GM18502 (cell line): ENCODE measurements at regions not wholly inside any gene's neighbourhood (a gene's known extent, or its start where the extent isn't known, plus 50 kb on each side); places are given as distances from the start of the nearest gene placed in this dataset.

Source experiments
- ATAC-seq: cut with Tn5 transposase; IDR thresholded peaks from one replicate; pipeline ENCODE4 v1.9.1; 2021; ENCODE audit warnings: mild to moderate bottlenecking; ENCODE audit not compliant: unreplicated experiment, poor library complexity

- ATAC-seq, result no peak
Observed at GRCh38 chr4:144557404-144557803, 88.6 kb upstream of the HHIP start.

GRCh38 chr4:144562019-144562705, 83.8 kb upstream of the HHIP start:
- ATAC-seq, result no peak

GRCh38 chr4:144564358-144564757, 81.6 kb upstream of the HHIP start:
- ATAC-seq, result no peak

- ATAC-seq, result peak; percentile 71
Observed at GRCh38 chr4:144565527-144566195, 80.3 kb upstream of the HHIP start.

GRCh38 chr4:144572660-144573059, 73.3 kb upstream of the HHIP start:
- no peak for ATAC-seq

- peak; percentile 88 for ATAC-seq
Observed at GRCh38 chr4:144574000-144574399, 72.0 kb upstream of the HHIP start.

GRCh38 chr4:144574509-144574908, 71.4 kb upstream of the HHIP start:
- no peak for ATAC-seq

GRCh38 chr4:144575181-144575580, 70.8 kb upstream of the HHIP start:
- peak; percentile 62 for ATAC-seq

- no peak for ATAC-seq
Observed at GRCh38 chr4:144578681-144579080, 67.3 kb upstream of the HHIP start.

- ATAC-seq, result no peak
Observed at GRCh38 chr4:144579411-144580030, 66.4 kb upstream of the HHIP start.

- ATAC-seq, result no peak
Observed at GRCh38 chr4:144580430-144580829, 65.5 kb upstream of the HHIP start.

GRCh38 chr4:144582105-144582850, 63.7 kb upstream of the HHIP start:
- ATAC-seq, result no peak

GRCh38 chr4:144582975-144583374, 63.0 kb upstream of the HHIP start:
- no peak for ATAC-seq

- ATAC-seq, result no peak
Observed at GRCh38 chr4:144583658-144584057, 62.3 kb upstream of the HHIP start.

- ATAC-seq, result no peak
Observed at GRCh38 chr4:144584428-144584827, 61.5 kb upstream of the HHIP start.

- ATAC-seq, result peak; percentile 76
Observed at GRCh38 chr4:144589512-144589911, 56.4 kb upstream of the HHIP start.

GRCh38 chr4:144590020-144590419, 55.9 kb upstream of the HHIP start:
- ATAC-seq, result no peak

- no peak for ATAC-seq
Observed at GRCh38 chr4:144591401-144591800, 54.6 kb upstream of the HHIP start.

GRCh38 chr4:144592264-144592663, 53.7 kb upstream of the HHIP start:
- no peak for ATAC-seq

- ATAC-seq, result no peak
Observed at GRCh38 chr4:144594471-144594986, 51.4 kb upstream of the HHIP start.

- no peak for ATAC-seq
Observed at GRCh38 chr4:144595681-144596080, 50.3 kb upstream of the HHIP start.
